Anterior cingulate cortex (tissue), 58 donors: ENCODE measurements at regions not wholly inside any gene's neighbourhood (a gene's known extent, or its start where the extent isn't known, plus 50 kb on each side); places are given as distances from the start of the nearest gene placed in this dataset.
A peak's percentile ranks its signal among the peaks of the same experiment; 100 is the strongest.
"Not testable (repeated sequence)": the region's sequence is repeated elsewhere in the genome, so short reads cannot be mapped to it uniquely, and the experiment has no call there.

Experiments used
- DNase-seq, 58 donors: peaks; one replicate each; lab custom pipeline; 2025; lab: John Stamatoyannopoulos, UW

- DNase-seq: no peak
Measured at GRCh38 chr15:31573759-31574158, 247.1 kb downstream of the KLF13 start.

- peak in 6 of 58 donors; percentile 8 to 38 (median 14) for DNase-seq
Measured at GRCh38 chr15:31574766-31575165, 248.1 kb downstream of the KLF13 start.

DNA sequence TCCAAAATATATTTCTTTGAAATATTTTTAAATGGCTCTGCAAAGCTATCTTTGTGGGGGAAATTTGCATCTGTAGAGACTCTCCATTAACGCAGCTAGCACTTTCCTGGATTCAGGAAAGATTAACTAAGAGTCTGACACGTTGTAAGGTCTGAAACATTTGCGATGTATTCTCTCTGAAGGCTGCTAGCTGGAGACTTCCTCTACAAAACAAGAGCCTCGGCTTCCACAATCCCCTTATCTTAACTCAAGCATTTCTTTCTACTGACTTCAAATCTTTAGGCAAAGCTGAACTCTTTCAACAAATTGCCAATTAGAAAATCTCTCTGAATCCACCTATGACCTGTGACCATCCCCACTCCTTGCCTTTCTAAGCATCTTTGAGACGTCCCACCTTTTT is 250.5 kb downstream of the KLF13 start:
- no peak for DNase-seq

DNA sequence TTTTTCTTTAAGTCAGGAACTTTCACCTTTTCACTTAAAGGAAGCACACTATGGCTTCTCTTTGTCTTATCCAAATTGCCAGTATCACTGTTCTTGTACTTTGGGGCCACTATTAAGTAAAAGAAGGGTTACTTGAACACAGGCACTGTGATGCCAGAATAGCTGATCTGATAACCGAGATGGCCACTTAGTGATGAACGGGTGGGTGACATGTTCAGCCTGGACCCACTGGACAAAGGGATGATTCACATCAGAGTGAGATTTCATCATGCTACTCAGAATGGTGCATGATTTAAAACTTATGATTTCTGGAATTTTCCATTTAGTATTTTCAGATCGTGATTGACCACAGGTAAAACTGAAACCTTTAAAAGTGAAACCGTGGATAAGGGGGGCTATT is 252.6 kb downstream of the KLF13 start:
- DNase-seq: no peak

DNA sequence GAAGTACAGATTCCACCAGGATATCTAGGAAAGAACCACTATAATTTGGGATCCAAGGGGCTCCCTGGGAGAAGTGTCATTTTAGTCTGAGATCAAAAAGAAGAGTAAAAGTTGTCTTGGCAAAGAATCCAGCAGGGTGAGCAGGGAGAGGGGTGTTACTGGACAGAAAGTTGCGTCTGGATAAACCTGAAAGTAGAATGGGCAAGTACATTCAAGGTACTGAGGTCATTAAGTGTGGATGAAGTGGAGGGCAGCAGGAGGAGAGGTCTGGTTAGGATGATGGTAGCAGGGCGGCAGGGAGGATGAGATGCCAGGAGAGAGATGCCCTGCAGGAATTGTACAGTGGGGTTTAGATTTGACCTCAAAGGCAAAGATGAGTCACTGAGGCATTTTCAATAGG is 253.3 kb downstream of the KLF13 start:
- DNase-seq: no peak

- no peak for DNase-seq
Measured at GRCh38 chr15:31584195-31584594, 257.6 kb downstream of the KLF13 start.

- peak in 3 of 58 donors; percentile 25 to 28 (median 28) for DNase-seq
Measured at GRCh38 chr15:31585240-31585639, 258.6 kb downstream of the KLF13 start.

- DNase-seq: no peak
Measured at GRCh38 chr15:31586841-31587240, 260.2 kb downstream of the KLF13 start.

DNA sequence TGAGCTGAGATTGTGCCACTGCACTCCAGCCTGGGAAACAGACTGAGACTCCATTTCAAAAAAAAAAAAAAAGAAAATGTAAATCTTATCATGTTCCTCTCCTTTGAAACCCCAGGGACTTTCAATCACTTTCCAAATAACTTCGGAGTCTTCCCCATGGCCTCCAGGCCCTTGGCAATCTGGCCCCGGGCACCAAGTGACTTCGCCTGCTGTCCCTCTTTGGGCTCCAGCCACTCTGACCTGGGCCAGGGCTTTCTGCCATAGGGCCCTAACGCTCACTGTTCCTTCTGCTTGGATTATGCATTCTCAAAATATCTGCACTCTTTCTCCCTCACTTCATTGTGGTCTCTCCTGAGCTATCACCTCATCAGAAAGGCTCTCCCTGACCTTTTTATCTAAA is 260.9 kb downstream of the KLF13 start:
- no peak for DNase-seq

GRCh38 chr15:31590609-31591008 is 264.0 kb downstream of the KLF13 start:
- DNase-seq: no peak

DNA sequence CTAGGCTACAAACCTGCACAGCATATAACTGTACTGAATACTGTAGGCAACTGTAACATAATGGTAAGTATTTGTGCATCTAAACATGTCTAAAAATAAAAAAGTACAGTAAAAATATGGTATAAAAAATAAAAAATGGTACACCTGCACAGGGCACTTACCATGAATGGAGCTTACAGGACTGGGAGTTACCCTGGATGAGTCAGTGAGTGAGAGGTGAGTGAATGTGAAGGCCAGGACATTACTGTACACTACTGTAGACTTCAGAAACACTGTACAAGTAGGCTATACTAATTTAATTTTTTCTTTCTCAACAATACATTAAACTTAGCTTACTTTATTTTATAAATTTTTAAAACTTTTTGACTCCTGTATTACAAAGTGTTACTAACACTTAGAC is 265.3 kb downstream of the KLF13 start:
- DNase-seq: no peak

GRCh38 chr15:31597466-31597865 is 270.8 kb downstream of the KLF13 start:
- DNase-seq: no peak

- DNase-seq: no peak
Measured at GRCh38 chr15:31598620-31599019, 272.0 kb downstream of the KLF13 start.

GRCh38 chr15:31605467-31605931 is 278.9 kb downstream of the KLF13 start:
- DNase-seq: peak in 9 of 58 donors; percentile 20 to 52 (median 27)

DNA sequence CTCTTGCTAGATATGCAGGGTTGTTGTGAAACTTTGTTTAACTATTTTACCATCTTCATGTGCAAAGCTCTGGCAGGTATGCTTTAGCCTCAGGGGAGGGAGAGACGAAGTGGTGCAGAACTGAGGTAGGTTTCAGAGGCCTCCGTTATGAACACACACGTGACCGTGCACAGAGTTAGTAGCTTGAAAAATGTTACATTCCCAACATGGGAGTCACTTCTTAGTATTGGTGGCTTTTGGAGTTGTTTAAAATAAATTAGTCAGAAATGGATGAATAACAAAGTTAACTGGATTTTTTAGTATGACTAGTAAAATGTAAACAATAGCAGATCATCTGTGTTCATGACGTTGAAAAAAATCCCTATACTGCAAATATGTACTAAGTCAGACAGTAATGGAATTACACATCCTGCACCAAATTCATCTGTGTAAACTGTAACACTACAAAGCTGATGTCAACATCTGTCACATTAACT is 279.6 kb downstream of the KLF13 start:
- no peak for DNase-seq

DNA sequence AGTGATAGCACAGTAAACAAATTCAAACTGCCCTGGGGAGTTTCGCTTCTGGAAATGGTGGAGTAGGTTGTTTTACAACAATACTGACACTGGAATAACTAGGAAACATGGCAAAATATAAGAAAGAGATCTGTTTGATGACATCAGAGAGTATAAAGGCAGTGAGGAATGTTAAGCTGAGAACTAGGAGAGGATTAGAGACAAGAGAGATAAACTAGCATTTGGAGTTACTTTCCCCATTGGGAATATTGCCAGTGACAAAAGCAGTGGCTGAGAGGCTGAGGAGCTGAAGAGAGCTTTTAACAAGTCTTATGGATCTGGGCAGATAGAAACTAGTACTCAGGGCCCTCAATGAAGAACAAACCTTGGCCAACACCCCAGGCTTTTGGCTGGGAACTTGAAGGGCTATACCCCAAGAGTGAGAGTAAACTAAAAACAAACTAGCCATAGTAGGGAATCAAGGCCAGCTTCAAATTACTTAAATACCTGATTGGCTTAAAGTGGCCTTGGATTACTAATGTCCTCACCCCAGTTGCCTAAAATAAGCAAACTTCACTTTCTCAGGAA is 280.4 kb downstream of the KLF13 start:
- peak in 1 of 58 donors; percentile 25 for DNase-seq

DNA sequence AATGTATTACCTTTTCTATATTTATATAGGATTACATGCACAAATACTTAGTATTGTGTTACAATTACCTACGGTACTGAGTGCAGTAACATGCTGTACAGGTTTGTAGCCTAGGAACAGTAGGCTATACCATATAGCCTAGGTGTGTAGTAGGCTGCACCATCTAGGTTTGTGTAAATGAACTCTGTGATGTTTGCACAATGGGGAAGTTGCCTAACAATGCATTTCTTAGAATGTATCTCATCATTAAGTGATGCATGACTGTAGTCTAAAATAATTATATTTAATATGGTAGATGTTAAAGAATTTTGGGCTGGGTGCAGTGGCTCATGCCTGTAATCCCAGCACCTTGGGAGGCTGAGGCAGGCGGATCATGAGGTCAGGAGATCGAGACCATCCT is 281.0 kb downstream of the KLF13 start:
- DNase-seq: no peak

DNA sequence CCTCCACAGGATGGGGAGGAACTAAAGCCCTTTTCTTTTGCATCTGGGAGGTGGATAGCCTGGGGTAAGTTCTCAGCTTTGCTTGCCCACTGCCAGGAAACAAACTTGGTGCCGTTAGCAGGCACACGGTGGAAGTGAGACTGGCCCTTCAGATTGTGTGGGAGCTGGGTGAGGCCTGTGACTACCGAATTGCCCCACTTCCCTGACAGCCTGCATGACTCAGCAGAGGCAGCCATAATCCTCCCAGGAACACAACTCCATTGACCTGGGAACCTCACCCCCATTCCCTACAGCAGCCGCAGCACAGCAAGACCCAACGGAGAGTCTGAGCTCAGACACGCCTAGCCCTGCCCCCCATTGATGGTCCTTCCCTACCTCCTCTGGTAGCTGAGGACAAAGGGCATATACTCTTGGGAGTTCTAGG is 282.6 kb downstream of the KLF13 start:
- DNase-seq: peak in 1 of 58 donors; percentile 14

- DNase-seq: no peak
Measured at GRCh38 chr15:31609906-31610305, 283.3 kb downstream of the KLF13 start.

DNA sequence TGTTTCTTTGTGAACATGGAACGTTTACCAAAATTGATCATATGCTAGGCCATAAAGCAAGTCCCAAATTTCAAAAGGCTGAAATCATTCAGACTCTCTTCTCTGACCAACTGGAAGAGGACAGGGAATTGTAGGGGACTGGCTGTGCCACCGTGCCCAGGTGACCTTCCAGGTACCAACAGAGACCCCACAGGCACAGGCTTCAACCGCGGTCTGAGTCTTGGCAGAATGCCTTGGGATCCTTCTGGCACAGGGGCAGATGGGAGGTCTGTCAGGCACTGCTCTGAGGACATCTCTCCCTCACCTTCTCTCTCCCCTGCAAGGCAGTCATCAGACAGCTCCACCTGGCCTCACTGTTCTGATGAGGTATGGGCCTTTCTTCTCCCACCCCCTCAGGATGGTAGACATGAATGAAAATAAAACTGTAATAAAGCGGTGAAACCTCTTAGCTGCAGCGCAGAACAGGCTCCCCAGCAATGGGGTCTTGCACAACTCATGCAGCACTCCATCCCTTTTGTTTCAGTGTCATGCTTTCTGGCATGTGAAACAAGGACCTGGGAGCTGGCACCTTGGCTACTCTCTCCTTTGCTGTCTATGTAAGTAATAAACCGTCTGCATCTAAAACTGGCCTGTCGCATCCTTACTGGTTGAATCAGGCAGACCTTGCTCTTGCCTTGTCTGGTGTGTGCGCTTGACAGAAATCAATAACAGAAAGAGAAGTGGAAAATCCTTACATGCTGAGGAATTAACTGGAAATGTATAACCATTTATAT is 289.2 kb downstream of the KLF13 start:
- DNase-seq: no peak

DNA sequence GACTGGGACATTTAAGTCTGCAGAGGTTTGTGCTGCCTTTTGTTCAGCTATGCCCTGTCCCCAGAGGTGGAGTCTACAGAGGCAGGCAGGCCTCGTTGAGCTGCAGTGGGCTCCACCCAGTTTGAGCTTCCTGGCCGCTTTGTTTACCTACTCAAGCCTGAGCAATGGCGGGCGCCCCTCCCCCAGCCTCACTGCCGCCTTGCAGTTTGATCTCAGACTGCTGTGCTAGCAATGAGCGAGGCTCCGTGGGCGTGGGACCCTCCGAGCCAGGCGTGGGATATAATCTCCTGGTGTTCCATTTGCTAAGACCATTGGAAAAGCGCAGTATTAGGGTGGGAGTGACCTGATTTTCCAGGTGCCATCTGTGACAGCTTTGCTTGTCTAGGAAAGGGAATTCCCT is 296.7 kb downstream of the KLF13 start:
- not testable (repeated sequence) for DNase-seq

GRCh38 chr15:31624115-31624514 is 297.5 kb downstream of the KLF13 start:
- DNase-seq: not testable (repeated sequence)
